ENCODE measurements at regions not wholly inside any gene's neighbourhood (a gene's known extent, or its start where the extent isn't known, plus 50 kb on each side); places are given as distances from the start of the nearest gene placed in this dataset.

DNA sequence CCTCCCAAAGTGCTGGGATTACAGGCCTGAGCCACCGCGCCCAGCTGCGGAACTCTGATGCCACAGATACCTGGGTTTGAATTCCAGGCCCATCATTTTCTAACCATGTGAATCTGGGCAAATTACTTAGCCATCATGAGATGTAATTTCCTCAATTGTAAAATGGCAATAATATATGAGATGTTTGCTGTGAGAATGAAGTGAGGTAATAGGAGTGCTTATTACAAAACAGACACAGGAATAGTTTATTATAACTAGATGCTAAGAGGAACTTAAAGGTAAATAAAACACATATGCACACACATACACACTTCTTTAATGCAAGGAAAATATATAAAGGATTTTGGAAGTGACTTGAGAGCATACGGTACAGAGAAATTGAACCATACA lies 64.7 kb upstream of the TNIK start:
- no peaks in the 10 kb centered on the region for H3K27me3 ChIP-seq (ENCODE audit: insufficient read depth, low read length)
- Mint-ChIP-seq H3K9me3 (no peaks in the 10 kb centered on the region), H3K27ac (no peak overlapping the region; a peak in 1 of 7 replicates), H3K27me3 (ENCODE audit: low read depth) (no peaks in the 10 kb centered on the region), H3K36me3 (ENCODE audit: insufficient read depth in 1 of 3, low read depth in 3 of 3) (no peaks in the 10 kb centered on the region), H3K4me3 (no peak overlapping the region), H3K4me1 (peaks cover under 1 to 1% of the 10 kb centered on the region in 2 experiments)
- H3K27ac ChIP-seq (ENCODE audit: insufficient read length, low read depth, low read length): no peak overlapping the region
- H3K14ac ChIP-seq (ENCODE audit: insufficient read depth, low read length): no peak overlapping the region
- H3K18ac ChIP-seq (ENCODE audit: insufficient read length, low read depth, low read length): no peak overlapping the region
- no peak overlapping the region for H2BK5ac ChIP-seq (ENCODE audit: insufficient read length, low read length)
- H4K20me1 ChIP-seq (ENCODE audit: control insufficient read depth, insufficient read depth, insufficient read length): no peaks in the 10 kb centered on the region
- no peak overlapping the region for H4K5ac ChIP-seq (ENCODE audit: insufficient read length, low read depth, low read length)
- no peak overlapping the region for H4K91ac ChIP-seq (ENCODE audit: insufficient read length, low read depth, low read length)
- H3K79me2 ChIP-seq (ENCODE audit: insufficient read depth, low read length): no peaks in the 10 kb centered on the region
- H4K8ac ChIP-seq (replicated peaks; ENCODE audit: insufficient read length, low read depth, low read length): no peak overlapping the region
- DNase-seq: no peak
- H3K4ac ChIP-seq (ENCODE audit: low read depth, low read length): no peak overlapping the region
- no peak overlapping the region for H2BK12ac ChIP-seq (ENCODE audit: insufficient read length, low read depth, low read length)
- no peak overlapping the region for H3K56ac ChIP-seq (ENCODE audit: insufficient read length, low read depth, low read length)
- H2AFZ ChIP-seq (ENCODE audit: low read length): no peak overlapping the region
- H3K79me1 ChIP-seq (ENCODE audit: insufficient read depth, low read depth, low read length, poor library complexity, severe bottlenecking): no peaks in the 10 kb centered on the region
- no peak overlapping the region for H3K9ac ChIP-seq (ENCODE audit: extremely low read depth, insufficient read length, low read length)
- H3T11ph ChIP-seq (ENCODE audit: low read length): no peak overlapping the region
- no peaks in the 10 kb centered on the region for H3K23me2 ChIP-seq (ENCODE audit: insufficient read length, low read depth, low read length, poor library complexity, severe bottlenecking)
- H2BK20ac ChIP-seq (ENCODE audit: low read depth, low read length, poor library complexity, severe bottlenecking): no peak overlapping the region
- H3K9me3 ChIP-seq (ENCODE audit: control insufficient read depth, low read depth, low read length): no peaks in the 10 kb centered on the region
- H3K4me1 ChIP-seq (ENCODE audit: insufficient read depth, low read length): peaks cover under 1% of the 10 kb centered on the region; the same call in 1 of the 2 replicates
- H3K4me2 ChIP-seq (ENCODE audit: insufficient read depth, insufficient read length, low read length): no peak overlapping the region
- no peak overlapping the region for H2AK5ac ChIP-seq (ENCODE audit: insufficient read length, low read length)
- no peak overlapping the region for H3K23ac ChIP-seq (ENCODE audit: insufficient read length, low read depth, low read length)
- TF ChIP-seq, protein P1, sequence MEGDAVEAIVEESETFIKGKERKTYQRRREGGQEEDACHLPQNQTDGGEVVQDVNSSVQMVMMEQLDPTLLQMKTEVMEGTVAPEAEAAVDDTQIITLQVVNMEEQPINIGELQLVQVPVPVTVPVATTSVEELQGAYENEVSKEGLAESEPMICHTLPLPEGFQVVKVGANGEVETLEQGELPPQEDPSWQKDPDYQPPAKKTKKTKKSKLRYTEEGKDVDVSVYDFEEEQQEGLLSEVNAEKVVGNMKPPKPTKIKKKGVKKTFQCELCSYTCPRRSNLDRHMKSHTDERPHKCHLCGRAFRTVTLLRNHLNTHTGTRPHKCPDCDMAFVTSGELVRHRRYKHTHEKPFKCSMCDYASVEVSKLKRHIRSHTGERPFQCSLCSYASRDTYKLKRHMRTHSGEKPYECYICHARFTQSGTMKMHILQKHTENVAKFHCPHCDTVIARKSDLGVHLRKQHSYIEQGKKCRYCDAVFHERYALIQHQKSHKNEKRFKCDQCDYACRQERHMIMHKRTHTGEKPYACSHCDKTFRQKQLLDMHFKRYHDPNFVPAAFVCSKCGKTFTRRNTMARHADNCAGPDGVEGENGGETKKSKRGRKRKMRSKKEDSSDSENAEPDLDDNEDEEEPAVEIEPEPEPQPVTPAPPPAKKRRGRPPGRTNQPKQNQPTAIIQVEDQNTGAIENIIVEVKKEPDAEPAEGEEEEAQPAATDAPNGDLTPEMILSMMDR (conservative IDR thresholded peaks at IDR 0.05): no peak
- H2BK120ac ChIP-seq (ENCODE audit: low read depth, low read length, poor library complexity, severe bottlenecking): no peak overlapping the region
- no CpG with 5 or more reads among the region's 4 CpGs for WGBS (ENCODE audit: extremely low coverage, insufficient read length, low lambda C conversion rate)
- H2BK15ac ChIP-seq (ENCODE audit: low read depth, low read length): no peak overlapping the region
